Inferior parietal cortex (tissue), 1 donor: ENCODE measurements at regions not wholly inside any gene's neighbourhood (a gene's known extent, or its start where the extent isn't known, plus 50 kb on each side); places are given as distances from the start of the nearest gene placed in this dataset.

ENCODE experiments used
- DNase-seq: peaks from one replicate; pipeline ENCODE4 v3.0.0-alpha.2; 2016; ENCODE audit errors: extremely low spot score

DNA sequence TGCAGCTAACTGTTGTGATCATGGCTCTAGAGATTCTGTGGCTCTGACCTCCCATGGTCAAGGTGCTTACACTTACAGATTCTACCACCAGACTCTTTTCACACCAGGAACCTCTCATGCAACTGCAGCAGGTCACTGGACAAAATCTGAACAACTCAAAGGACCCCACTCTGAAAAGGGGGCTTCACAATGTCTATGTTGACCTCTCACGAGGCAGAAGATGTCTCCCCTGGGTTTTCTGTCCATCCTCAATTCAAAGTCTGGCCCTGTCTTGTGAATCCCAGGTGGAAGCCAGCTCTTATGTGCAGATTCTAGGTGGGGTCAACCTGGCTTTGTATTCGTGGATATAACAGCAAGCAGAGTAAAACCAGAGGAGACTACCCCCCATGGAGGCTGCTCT, 118.6 kb upstream of the ZNF479 start:
- no peak for DNase-seq

- no peak for DNase-seq
Observed at GRCh38 chr7:57256637-57257375, 124.6 kb upstream of the ZNF479 start.

DNA sequence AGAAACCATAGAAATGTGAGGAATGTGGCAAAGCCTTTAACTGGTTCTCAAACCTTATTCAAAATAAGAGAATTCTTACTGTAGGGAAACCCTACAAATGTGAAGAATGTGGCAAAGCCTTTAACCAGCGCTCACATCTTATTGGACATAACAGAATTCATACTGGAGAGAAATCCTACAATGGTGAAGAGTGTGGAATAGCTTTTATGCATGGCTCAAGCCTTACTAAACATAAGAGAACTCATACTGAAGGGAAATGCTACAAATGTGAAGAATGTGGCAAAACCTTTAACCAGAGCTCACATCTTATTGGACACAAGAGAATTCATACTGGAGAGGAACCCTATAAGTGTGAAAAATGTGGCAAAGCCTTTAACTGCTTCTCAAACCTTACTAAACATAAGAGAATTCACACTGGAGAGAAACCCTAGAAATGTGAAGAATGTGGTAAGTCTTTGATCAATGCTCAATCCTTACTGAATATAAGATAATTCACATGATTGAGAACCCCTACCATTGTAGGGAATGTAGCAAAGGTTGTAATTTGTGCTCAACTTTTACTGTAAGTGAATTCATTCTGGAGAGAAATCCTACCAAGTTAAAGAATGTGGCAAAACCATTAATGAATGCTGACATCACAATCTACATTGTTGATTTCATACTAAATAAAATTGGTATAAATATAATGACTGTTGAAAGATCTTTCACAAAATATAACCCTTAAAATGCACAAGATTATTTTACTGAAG, 142.5 kb upstream of the ZNF479 start:
- no peak for DNase-seq

DNA sequence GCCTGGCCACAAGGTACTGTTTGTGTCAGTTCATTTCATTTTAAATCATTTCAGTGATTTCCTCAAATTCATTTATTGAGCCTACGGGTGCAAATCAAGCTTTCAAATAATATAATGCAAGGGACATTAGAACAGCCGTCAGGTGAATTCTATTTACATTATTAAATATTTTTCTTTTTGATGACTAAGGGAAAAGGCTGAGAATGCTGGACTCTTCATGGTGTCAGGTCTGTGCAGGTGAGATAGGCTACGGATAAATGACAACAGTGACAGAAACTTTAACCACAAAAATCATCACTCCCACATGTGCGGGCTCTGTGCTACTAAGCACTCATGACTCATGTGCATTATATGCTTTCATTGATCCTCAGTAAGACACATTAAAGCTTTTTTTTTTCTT, 149.2 kb upstream of the ZNF716 start:
- DNase-seq = no peak

DNA sequence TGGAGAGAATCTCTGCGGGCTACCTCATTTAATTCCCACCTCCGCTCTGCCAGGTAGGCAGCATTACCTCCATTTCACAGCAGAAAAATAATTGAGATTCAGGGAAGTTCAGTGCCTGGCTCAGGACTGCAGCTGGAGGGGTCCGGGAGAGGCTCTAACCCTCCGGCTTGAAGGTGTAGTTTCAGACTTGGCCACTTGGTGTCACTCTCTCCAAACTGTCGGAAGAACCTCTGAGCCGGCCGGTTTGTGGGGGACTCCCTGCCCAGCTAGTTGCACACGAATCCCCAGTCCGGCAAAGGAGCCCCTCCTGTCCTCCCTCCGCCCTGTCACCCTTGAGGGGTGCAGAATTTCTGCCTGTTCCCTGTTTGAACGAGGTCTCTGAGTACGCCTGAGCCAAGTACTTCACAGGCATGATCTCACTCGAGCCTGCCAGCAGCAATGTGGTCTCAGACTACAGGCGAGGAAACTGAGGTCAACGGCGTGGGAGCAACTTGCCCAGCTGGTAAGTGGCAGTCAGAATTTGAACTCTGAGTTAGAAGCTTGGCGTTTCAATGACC, 144.7 kb upstream of the ZNF716 start:
- no peak for DNase-seq

DNA sequence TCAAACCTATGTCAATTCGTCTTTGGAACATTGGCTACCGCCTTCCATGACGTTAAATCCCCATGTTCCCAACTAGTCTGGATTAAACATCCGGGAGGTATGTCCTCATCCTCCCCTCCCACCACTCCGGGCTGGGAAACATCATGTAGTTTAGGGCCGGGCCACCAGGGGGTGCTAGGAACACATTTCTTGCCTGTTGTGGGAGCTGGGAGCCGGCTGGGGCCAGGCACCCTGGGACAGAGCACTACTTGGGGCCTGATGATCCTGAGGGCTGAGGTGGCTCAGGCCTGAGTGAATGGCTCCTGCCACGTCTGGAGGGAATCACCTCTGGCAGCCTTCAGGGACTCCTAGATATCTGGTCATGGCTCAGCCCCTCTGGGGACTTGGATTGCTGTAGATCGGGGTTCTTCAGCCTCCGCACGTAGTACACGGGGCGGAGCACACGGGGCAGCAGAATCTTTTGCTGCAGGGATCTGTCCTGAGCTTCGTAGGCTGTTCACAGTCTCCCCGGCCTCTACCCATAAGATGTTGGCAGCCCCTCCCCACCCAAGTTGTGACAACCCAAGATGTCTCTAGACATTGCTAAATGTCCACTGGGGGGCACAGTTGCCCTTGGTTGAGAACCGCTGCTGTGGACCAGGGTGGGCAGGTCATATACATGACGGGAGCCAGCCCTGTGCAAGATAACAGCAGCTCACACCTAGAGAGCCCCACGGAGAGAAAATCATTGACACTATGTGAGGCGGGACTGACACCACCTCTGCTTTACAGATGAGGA, 141.2 kb upstream of the ZNF716 start:
- peak; percentile 1 for DNase-seq

- no peak for DNase-seq
Observed at GRCh38 chr7:57327081-57327480, 122.9 kb upstream of the ZNF716 start.

- no peak for DNase-seq
Observed at GRCh38 chr7:57328457-57328856, 121.5 kb upstream of the ZNF716 start.

DNA sequence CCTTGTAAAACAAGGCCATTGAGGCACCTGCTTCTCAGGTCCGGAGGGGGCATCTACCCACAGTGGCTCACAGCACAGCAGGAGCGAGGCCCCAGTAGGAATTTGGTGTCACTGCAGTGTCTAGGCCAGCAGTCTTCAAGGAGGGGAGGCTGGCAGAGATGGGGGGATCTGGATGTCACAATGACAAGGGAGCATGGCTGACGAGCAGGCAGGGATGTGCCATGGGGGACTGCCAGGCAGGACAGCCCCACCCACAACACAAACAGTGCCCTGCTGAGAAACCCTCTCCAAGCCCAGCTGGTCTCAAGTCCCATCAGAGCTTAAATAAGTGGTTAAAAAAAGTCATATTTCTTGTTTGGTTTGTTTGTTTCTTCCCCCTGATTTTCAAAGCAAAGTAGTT, 121.0 kb upstream of the ZNF716 start:
- no peak for DNase-seq

DNA sequence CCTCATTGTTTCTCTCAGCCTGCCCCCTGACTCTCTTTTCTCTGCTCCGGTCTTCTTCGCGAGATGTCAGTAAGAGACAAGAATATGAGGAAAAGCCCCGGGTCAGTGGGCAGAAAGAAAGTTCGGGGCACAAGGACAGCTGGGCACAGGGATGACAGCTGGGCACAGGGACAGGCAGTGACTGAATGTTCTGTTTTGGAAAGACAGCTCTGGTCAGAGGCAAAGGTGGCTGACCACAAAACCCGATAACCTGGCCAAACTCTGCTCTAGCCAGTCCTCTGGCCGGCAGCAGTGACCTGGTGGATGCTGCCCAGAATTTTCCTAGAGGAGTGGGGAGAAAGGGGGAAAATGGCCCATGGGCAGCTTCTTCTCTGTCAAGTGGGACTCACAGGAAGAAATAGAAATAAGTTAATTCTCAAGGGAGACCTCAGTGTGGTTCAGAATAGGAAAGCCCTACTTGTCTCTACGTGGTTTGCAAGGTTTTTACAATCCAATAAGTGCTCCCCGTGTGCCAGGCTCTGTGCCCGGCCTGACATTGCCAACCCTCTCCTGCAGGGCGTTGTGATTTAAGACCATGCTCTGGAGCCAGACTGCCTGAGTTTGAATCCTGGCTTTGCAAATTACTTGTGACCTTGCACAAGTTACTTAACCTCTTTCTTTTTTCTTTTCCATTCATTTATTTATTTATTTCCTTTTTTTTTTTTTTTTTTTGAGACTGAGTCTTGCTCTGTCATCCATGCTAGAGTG, 110.6 kb upstream of the ZNF716 start:
- no peak for DNase-seq

GRCh38 chr7:57342954-57343353, 107.0 kb upstream of the ZNF716 start:
- no peak for DNase-seq

- DNase-seq = no peak
Observed at GRCh38 chr7:57343901-57344622, 105.9 kb upstream of the ZNF716 start.

DNA sequence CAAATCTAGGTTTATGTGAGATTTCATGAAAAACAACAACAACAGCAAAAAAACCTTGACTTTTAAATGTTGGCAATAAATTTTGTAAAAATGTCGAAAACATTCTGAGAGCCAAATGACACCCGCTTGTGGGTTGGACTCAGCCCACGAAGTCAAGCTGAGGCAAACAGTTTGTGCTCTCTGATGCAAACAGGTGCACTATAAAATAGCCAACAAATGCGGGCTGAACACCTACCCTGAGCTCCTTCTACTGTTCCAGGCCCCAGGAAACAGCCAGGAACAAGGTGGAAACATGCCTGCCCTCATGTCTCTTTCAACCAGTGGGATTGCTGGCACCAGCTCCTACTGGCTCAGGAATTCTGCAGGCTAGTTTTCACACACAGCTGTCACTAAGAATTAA, 105.0 kb upstream of the ZNF716 start:
- no peak for DNase-seq

DNA sequence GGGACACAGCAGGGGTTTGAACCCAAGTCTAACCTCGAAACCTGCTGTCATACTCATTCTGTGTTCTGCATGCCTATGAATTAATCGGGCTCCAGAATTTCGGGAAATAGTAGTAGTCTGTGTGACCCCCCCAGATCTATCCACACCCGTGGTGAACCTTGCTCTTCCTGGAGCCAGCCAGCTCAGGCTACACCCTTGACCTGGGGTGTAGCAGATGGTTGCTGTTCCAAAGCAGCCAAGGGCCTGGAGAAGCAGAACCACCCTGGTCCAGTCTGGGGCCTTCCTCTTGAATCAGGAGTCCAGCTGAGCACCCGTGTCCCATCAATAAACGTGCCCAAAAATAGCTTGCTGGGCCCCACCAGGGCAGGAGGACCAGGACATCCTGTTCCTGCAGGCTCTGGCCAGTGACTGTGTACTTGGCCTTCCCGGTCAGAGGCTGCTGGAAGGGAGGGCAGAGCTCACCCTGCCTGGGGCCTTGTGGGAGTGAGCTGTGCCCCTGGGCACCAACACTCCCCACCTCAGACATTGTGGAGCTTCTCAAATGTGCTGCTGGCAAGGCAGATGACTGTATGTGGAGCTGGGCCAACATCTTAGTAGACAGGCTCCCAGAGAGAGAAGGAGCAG, 101.2 kb upstream of the ZNF716 start:
- DNase-seq = no peak

GRCh38 chr7:57354195-57354594, 95.8 kb upstream of the ZNF716 start:
- DNase-seq = no peak

DNA sequence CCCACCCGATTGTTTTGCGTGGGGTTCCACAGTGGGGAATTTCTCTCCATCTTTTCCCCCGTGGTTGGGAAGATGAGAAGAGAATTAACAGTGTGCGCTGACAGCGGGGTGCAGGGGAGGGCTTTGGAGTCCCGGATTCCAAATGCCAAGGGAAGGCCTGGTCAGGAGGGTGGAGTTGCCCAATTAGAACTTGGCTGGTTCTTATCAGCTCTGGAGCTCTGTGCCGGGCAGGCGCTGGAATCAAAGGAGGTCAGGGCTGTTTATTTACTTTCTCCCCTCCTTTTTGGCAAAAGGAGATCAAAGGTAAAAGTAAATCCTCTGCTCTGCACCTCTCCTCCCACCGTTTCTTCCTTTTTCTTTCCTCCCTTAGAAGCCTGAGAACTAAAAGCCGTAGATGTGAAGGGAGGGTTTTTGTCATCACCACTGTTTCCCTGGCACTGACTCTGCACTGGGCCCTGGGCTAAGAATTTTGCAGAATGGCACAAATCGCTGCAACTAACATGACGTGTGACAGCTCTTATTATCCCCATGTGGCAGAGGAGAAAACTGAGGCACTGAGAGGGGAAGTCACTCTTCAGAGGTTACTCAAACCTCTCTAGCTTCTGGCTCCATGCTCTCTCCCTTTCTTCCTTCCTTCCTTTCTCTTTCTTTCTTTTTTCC, 95.2 kb upstream of the ZNF716 start:
- DNase-seq = no peak

DNA sequence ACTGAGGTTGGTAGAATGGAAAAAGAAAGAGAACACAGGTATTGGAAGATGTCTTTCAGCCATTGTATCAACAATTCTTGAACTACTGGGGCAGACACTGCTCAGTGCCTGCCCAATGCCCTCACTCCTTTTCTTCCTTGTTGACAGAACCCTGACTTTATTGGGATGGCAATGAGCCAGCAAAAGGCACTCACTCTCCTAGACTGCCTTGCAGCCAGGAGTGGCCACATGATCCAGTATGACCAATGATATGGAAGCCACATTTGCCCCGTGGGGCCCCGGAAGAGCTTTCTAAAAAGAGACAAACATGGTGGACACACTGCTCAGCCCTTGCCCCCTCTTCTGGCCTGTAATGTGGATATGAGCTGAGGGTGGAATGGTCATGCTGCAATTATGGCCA, 88.6 kb upstream of the ZNF716 start:
- no peak for DNase-seq

- DNase-seq = no peak
Observed at GRCh38 chr7:57362868-57363267, 87.1 kb upstream of the ZNF716 start.

DNA sequence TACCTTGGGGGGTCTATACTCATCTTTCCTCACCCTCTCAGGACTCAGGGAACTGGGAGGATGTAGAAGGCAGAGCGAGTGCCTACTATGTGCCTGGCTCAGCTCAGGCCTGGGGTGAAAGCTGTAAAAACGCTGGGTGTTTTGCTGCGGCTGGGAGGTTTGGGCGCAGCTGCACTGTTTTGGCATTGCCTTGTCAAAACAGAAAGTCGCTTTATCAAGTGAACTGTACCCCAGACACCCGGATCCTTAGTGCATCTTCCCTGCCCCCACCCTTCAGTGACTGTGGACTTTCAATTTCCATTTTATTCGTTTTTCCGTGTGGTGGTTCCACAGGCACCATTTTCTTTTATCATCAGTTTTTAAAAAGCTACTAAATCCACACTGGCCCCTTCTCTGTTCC, 86.7 kb upstream of the ZNF716 start:
- DNase-seq = no peak
